IPS-11a (cell line): ENCODE measurements at regions not wholly inside any gene's neighbourhood (a gene's known extent, or its start where the extent isn't known, plus 50 kb on each side); places are given as distances from the start of the nearest gene placed in this dataset.
"Not testable (repeated sequence)": the region's sequence is repeated elsewhere in the genome, so short reads cannot be mapped to it uniquely, and the experiment has no call there.

ENCODE experiments used
- H3K4me3 ChIP-seq: one replicate; pipeline ENCODE4 v1.5.1; 2013; ENCODE audit warnings: low read depth, low read length, control low read depth

DNA sequence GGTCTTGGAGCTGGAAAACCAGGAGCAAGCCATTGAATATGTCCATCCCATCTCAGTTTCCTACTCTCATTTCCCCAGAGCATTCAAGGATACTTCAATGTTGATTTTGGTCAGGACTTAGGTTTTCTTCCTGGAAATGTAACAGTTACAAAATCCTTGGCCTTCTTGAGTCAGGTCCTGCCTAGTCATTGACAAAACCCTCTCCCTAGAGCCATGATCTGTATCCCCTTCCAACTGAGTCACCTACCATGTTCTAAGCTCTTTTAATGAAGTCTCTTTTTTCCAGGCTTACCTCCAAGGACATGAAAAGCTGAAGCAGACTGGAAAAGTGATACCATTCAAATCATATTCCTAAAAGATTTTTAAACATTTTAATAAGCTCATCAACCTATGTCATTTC lies 549.2 kb downstream of the GALC start:
- H3K4me3 ChIP-seq: no peak overlapping the region

DNA sequence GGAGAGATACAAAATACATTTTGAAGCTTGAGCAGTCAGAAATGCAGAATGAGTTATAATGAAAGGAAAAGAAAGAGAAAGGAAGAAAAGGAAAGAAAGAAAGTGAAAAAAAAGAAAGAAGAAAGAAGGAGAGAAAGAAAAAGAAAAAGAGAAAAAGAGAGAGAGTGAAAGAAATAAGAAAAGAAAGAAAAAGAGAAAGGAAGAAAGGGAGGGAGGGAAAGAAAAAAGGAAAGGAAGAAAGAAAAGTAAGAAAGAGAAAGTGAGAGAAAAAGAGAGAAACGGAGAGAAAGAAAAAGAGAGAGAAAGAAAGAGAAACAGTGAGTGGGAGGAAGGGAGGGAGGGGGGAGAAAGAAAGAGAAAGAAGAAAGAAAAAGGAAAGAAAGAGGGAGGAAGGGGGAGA lies 549.9 kb downstream of the GALC start:
- no peak overlapping the region for H3K4me3 ChIP-seq

DNA sequence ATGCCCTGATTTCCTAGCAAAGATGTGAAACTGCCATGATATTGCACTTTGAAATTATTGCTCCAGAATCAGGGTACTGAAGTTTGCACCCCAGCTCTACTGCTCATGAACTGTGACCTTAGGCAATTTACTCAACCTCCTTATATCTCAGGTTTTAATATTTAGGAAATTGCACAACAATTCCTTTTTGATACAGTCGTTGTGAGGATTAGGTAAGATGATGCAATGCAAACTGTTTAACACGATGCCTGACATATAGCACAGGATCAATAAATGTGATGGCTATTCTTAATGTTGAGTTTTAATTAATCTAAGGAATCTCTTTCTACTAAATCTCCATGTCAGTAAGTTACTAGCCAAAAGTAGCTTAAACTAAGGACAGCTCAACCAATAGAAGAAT lies 555.8 kb downstream of the GALC start:
- H3K4me3 ChIP-seq: no peak overlapping the region

DNA sequence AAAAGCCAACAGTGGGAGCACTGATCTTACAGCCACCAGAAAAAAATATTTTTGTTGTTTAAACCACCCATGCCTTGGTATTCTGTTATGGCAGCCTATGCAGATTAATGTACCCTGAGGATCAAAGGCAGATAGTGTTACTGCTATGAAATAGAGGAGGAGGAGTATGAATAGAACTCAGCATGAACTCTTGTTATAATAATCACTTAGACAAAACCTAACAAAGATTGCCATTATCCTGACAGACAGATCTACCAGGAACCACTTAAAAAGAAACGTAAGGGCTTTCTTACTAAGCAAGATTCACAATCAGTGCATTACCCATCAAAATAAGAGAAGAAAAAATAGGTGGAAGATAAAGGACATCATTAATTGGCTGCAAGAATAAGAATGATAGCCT lies 558.3 kb downstream of the GALC start:
- no peak overlapping the region for H3K4me3 ChIP-seq

DNA sequence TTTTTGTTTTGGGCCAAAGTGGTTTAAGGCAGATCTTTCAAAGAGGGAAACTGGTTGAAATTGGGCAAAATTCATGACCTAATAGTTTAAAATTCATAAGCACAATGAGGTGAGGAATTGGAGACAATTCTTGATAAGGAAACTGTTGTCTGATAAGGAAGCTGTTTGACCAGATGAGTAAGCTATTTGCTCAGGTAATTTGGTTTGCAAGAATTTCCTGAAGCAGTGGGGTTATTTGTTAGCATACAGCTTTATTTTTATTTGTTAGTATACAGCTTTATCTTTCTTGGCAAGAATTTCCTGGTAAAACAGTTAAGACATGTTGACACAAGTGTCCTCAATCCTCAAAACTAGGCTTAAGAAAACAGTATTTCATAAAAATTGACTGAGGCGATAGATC lies 559.0 kb downstream of the GALC start:
- no peak overlapping the region for H3K4me3 ChIP-seq

DNA sequence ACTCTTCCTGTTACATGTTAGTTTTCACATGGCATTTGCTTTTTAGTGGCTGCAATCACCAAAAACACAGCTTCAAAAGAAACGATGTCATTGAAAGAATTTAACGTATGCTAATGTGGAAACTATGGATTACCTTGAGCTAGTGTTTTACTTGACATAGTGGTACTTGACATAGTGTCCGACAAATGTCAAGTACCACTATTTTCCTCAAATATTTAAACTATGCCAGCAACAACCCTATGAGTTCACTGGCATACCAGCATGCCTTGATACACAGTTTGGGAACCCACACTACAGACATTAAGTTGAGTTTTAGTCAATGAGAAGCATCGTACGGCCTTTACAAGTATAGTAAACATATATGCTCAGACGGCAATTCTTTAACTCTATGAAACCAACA lies 560.3 kb downstream of the GALC start:
- H3K4me3 ChIP-seq: no peak overlapping the region

DNA sequence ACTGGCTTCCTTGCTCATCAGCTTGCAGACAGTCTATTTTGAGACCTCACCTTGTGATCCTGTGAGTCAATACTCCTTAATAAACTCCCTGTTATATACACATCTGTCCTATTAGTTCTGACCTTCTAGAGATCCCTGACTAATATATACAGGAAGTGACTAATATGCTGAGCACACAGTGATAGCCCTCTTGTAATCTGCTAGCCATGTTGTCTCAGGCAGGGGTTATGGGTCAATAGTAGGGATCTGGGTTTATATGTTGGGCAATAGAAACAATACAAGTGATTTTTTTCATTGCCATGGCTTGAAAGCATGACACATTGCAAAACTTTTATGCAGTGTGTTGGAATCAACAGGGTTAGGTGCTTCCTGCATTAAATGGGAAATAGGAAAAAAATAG lies 562.2 kb downstream of the GALC start:
- H3K4me3 ChIP-seq: no peak overlapping the region

DNA sequence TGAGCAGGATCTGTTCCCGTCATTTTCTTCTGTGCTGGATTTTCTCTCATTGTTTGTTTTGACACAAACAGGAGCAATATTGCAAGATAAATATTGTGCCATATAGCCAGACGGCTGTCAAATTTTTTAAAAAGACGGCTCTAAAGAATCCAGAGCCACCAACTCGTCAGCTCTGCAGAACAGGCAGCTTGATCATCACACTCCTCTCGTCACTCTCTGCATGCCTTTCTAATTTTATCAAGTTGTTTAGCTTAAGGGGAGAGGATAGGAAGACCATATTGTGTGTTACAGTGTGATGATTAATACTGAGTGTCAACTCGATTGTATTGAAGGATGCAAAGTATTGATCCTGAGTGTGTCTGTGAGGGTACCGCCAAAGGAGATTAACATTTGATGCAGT lies 562.8 kb downstream of the GALC start:
- H3K4me3 ChIP-seq: no peak overlapping the region

DNA sequence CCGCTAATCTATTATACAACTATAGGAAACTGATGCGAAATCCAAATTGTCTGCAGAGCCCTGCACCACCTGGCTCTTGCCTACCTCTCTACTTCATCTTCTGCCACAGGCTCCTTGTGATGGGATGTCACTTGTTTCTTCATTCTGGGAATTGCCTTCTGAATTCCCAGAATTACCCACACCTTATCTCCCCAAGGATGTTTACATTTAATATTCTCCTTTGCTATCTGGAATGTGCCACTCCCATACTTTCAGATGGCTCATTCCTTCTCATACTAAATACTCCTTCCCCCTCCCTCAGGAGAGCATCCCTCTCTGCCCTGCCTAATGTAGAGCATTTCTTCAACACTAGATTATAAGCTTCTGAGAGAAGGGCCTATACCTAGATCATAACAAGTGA lies 573.1 kb downstream of the GALC start:
- H3K4me3 ChIP-seq: no peak overlapping the region

DNA sequence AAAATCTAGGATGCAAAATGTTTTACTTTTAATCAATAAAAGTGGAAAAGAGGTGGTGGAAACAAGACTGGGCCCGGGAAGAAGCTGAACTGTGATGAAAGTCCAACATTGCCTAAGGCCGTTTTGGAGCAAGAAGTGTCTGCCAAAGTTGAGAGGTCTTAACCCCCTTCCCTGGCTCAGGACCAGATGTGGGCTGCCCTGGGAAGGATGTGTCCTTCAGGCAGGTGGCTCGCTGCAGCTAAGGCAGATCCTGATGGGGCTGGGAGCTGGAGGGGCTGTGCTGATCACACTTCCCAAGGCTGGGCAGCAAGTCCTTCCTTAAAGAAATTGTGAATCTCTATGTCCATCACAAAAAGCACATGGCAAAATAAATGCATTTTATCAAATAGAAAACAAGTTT lies 581.6 kb downstream of the GALC start:
- no peak overlapping the region for H3K4me3 ChIP-seq

DNA sequence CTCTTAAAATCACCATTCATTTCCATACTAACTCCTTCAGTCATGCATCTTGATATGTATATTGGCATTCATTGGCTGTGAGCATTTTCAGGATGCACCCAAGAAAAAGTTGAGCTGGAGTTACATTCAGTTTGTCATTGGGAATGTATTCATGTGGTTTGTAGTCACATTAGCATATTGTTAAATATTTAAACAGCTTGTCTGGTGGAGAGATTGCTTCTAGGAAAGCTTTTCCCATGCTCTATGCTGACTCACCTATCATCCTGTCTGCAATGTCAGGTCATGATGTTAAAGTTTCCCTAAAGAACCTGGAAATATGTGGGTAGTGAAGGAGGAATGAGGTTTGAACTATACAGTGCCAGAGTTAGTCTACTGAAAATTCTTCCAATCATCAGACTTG lies 583.6 kb downstream of the GALC start:
- no peak overlapping the region for H3K4me3 ChIP-seq

DNA sequence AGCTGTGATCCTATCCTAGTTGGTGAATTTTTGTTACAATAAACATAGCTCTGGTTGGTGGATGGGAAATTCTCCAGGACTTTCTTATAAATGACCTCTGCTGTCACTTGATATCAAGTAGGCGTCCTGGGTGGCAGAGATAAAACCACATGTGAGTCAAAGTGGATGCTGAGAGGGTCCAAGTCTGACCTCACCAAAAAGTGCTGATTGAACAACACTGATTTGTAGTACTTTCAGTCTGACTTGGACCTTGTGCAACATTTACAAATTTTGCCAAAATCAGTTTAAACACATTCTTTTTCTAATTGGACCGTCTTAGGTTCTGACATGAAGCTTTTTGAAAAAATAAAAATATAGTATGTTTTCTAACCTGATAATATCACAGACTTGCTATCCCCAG lies 585.6 kb downstream of the GALC start:
- no peak overlapping the region for H3K4me3 ChIP-seq

DNA sequence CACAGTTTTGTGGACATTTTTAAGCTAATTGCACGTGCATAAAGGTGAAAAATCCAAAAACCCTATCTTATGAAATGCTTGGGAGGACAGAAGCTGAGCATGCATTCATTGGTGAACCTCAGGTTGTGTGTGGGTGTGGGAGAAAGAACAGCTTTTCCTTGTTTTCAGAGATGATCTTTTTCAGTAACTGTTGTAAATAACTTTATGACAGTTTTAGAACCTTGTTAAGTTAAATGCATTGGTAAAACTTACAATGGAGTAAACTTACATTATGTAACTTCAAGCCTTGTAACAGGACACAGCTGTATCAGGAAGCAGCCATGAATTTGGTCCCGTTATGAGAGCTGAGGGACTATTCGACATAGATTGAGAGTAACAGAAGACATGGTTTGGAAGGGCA lies 587.4 kb downstream of the GALC start:
- H3K4me3 ChIP-seq: no peak overlapping the region

DNA sequence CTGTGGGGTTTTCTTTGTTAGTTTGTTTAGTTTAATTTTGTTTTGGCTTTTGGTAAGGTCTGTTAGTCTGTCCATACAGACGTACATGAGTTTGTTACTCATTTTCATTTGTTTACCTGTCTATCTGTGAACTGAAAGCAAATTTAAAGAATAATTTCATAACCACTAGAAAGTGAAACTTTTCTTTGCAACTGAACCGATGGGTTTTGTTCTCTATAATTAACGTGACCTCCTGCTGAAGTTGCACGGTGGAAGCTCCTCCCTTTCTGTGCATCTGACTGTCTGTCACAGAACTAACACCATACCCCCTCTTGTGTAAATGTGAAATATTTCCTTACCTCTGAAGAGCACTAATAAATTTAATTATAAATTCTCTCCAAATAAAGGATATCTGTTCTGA lies 595.5 kb downstream of the GALC start:
- H3K4me3 ChIP-seq: no peak overlapping the region

DNA sequence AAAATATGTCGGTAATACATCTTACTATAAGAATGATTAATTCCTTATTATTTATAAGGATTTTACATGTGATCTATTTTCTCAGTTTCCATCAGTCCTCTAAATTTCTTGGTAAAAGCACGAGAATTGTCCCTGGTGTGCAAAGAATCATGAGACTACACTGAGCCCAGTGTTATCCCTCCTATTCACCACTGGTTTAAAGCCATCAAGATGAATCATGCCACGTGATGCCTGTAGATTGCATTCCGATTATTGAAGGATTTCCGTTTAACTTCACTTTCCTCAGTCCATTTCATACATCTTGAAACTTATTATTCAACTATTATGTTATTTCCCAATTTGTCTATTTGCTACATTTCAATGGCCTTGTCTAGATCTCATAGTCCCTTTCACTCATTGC lies 601.9 kb downstream of the GALC start:
- H3K4me3 ChIP-seq: no peak overlapping the region

DNA sequence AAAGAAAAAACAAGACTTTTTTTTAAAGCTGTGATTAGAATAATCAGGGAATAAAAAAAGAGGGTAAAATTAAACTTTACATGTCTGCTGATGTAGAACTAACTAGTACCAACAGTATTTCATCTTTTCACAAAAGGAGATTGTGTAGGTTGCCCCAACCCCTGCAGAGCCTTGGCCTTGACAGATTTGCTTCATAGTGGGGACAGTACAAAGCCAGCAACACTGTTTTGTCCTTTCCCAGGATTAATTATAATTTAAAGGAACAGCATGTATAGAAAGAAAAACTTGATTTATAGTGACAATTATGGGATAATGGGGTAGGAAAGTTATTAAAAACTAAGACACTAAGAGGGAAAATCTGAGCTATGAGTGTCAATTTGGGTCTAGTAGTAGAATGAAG lies 604.0 kb downstream of the GALC start:
- no peak overlapping the region for H3K4me3 ChIP-seq

DNA sequence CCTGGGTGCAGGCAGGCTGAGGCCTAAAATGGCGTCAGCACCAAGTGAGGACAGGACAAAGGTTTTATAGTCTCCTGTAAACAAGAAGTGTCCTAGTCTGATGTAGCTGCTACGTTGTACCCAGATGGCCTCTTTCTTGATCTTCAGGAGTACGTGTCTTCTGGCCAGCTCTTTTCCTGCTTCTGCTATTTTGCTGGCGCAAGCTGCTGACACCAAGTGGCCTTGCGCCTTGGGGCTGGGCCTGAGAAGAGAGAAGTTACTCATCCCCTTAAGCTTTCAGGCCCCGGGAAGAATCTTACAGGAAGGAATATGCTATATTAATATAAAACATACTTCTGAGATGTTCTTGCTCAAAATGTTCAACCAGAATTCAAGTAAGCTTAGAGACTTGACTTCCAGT lies 605.2 kb downstream of the GALC start:
- H3K4me3 ChIP-seq: no peak overlapping the region

DNA sequence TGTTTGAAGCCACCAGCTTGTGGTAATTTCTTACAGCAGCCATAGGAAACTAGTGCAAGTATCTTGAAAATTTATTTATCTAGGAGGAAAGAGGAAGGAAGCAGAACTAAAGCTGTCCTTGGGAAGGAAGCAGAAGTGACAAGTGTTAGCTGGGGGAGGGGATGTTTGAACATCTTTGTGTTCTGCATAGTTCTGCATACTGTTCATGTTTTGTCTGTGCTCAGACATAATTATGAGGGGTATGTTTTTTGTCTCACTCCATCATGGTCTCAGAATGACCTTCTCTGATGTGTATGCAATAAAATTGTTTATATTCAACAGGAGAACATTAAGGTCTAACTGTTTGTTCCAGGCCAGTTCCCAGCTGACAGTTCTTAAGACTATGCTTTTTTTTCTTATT lies 606.5 kb downstream of the GALC start:
- H3K4me3 ChIP-seq: no peak overlapping the region

DNA sequence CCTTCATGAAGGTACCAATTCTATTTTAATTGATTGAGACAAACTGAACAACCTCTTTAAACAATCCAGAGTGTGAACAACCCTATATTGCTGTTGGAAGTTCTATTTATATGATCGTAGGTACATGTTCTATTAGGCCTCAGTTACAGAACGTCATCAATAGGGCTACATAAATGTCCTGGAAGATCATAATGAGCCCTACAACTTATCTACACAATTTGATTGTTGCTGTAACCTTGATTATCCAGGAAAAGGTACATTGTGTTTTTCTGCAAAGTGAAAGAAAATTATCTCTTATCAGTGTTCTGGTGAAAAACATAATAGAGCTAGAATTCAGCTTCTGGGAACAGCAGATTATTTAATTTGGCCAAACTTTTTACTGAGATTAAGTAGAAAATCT lies 612.9 kb downstream of the GALC start:
- H3K4me3 ChIP-seq: no peak overlapping the region

DNA sequence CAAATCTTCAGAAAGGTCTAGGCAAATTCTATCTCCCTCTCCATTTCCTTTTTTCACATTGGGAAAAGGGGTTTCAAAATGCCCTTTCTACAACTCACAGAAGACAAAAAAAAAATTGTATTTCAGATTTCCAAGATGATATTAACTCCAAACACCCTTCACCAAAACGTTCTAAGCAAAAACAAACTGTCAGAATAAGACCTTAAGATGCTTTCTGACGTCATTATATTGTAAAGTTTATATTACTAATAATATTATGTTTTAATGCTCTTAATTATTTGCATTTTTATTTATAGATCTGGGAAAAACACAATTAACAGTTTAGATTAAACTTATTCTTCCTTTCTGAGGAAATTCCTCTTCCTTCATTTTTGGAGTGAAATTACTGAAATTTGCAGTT lies 624.2 kb downstream of the GALC start:
- H3K4me3 ChIP-seq: no peak overlapping the region

DNA sequence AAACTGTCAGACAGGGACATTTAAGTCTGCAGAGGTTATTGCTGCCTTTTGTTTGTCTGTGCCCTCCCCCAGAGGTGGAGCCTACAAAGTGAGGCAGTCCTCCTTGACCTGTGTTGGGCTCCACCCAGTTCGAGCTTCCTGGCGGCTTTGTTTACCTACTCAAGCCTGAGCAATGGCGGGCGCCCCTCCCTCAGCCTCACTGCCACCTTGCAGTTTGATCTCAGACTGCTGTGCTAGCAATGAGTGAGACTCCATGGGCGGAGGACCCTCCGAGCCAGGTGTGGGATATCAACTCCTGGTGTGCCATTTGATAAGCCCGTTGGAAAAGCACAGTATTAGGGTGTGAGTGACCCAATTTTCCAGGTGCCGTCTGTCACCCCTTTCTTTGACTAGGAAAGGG lies 632.7 kb downstream of the GALC start:
- H3K4me3 ChIP-seq: not testable (repeated sequence)

DNA sequence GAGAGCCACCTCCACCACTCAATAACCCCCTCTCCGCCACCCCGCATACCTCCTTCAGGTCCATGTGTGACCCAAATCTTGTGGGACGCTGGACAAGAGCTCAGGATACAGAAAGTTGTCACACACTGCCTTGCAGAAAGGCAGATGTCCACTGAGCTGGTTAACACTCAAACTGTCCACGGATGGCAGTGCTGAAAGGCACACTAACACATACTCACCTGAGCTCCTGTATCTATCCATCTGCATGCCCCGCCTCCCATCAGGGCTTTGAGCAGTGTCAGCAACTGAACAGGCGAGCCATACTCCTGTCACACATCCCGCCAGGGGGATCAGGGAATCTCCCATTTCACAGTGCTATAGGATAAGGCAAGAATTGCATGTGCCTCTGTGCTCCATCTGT lies 642.0 kb downstream of the GALC start:
- no peak overlapping the region for H3K4me3 ChIP-seq

DNA sequence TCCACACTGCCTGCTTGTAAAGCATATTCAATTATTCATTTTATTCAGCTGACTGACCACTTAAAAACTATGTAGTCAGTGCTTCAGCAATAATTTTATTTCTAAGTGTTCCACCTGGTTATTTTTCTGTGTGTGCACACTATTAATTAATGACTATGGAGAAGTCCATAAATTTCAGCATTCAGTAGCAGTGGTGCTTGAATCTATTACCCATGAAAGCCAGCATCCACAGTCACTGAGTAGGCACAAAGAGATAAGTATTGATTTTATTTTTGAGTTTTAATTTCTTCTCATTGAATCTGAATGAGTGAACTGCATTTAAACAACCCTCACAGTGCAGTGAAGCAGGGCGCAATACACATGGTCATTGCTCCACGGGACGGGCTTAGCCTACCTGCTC lies 643.1 kb downstream of the GALC start:
- no peak overlapping the region for H3K4me3 ChIP-seq

DNA sequence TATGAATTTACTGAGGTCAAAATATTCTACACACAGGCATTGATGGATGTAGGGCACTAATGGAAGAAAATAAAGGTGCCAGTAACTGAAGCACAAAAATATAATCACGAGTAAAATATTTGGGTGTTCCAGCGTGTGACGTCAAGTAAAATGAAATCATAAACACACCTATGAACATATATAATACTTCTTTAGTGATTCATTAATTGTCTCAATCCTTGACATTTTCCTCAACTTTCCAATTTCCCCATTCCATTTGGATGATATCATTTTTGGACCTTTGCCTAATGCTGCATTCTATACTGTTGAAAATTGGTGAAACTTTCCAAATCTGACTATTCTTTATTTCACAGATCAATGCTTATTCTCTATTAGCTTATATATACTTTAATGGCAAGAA lies 649.3 kb downstream of the GALC start:
- no peak overlapping the region for H3K4me3 ChIP-seq
